SJSA1 (cell line): ENCODE measurements at regions not wholly inside any gene's neighbourhood (a gene's known extent, or its start where the extent isn't known, plus 50 kb on each side); places are given as distances from the start of the nearest gene placed in this dataset.

Experiments
- DNase-seq, 2 experiments: peaks; one replicate each; pipeline ENCODE4 v3.0.0-alpha.2; 2015 to 2020; ENCODE audit warnings: low spot score in 2 of 2, low read depth in 1 of 2
- H3K27ac ChIP-seq: fragments of 250-450 bp; sonication (Bioruptor Pico); 2 replicates; pipeline ENCODE4 v1.5.1; 2020; ENCODE audit warnings: mild to moderate bottlenecking, moderate library complexity
- H3K27me3 ChIP-seq: fragments of 250-450 bp; sonication (Bioruptor Pico); replicated peaks from 2 replicates; pipeline ENCODE4 v1.5.1; 2020; ENCODE audit warnings: mild to moderate bottlenecking, moderate library complexity
- H3K36me3 ChIP-seq: fragments of 250-450 bp; sonication (Bioruptor Pico); 2 replicates; pipeline ENCODE4 v1.5.1; 2020; ENCODE audit warnings: mild to moderate bottlenecking
- H3K4me1 ChIP-seq: fragments of 250-450 bp; sonication (Bioruptor Pico); replicated peaks from 2 replicates; pipeline ENCODE4 v1.6.1; 2021; ENCODE audit warnings: mild to moderate bottlenecking
- H3K4me3 ChIP-seq: fragments of 250-450 bp; sonication (Bioruptor Pico); 2 replicates; pipeline ENCODE4 v1.5.1; 2020; ENCODE audit warnings: mild to moderate bottlenecking
- H3K9me3 ChIP-seq: fragments of 250-450 bp; sonication (Bioruptor Pico); replicated peaks from 2 replicates; pipeline ENCODE4 v1.5.1; 2020; ENCODE audit warnings: mild to moderate bottlenecking

- no peak for DNase-seq
- no peaks in the 10 kb centered on the region for H3K9me3 ChIP-seq
Measured at GRCh38 chr13:76210262-76210661, 574.1 kb downstream of the LMO7 start.

GRCh38 chr13:76198568-76199163 is 562.5 kb downstream of the LMO7 start:
- H3K4me1 ChIP-seq, result no peaks in the 10 kb centered on the region
- H3K9me3 ChIP-seq, result no peaks in the 10 kb centered on the region
- DNase-seq, result no peak
- no peak overlapping the region for H3K27ac ChIP-seq
- no peaks in the 10 kb centered on the region for H3K36me3 ChIP-seq
- H3K27me3 ChIP-seq, result no peaks in the 10 kb centered on the region
- no peak overlapping the region for H3K4me3 ChIP-seq

More at GRCh38 chr13:76210262-76210661, 574.1 kb downstream of the LMO7 start:
- Histone ChIP-seq H3K27me3 (no peaks in the 10 kb centered on the region), H3K4me3 (no peak overlapping the region), H3K27ac (no peak overlapping the region), H3K4me1 (no peaks in the 10 kb centered on the region), H3K36me3 (no peaks in the 10 kb centered on the region)

- DNase-seq, result no peak
- Histone ChIP-seq H3K27ac (no peak overlapping the region), H3K36me3 (no peaks in the 10 kb centered on the region), H3K4me1 (no peaks in the 10 kb centered on the region), H3K4me3 (no peak overlapping the region), H3K9me3 (no peaks in the 10 kb centered on the region), H3K27me3 (no peaks in the 10 kb centered on the region)
Measured at GRCh38 chr13:76189882-76190519, 553.9 kb downstream of the LMO7 start.

- no peak for DNase-seq
- H3K27me3 ChIP-seq, result no peaks in the 10 kb centered on the region
Measured at GRCh38 chr13:76175961-76176725, 540.0 kb downstream of the LMO7 start.

GRCh38 chr13:76168661-76169060 is 532.5 kb downstream of the LMO7 start:
- no peaks in the 10 kb centered on the region for H3K4me1 ChIP-seq
- DNase-seq, result no peak
- no peak overlapping the region for H3K4me3 ChIP-seq
- no peaks in the 10 kb centered on the region for H3K9me3 ChIP-seq
- H3K27ac ChIP-seq, result no peak overlapping the region
- no peaks in the 10 kb centered on the region for H3K36me3 ChIP-seq
- H3K27me3 ChIP-seq, result no peaks in the 10 kb centered on the region

More at GRCh38 chr13:76175961-76176725, 540.0 kb downstream of the LMO7 start:
- Histone ChIP-seq H3K36me3 (no peaks in the 10 kb centered on the region), H3K4me1 (no peaks in the 10 kb centered on the region), H3K27ac (no peak overlapping the region), H3K4me3 (no peak overlapping the region), H3K9me3 (no peaks in the 10 kb centered on the region)

GRCh38 chr13:76164290-76164689 is 528.2 kb downstream of the LMO7 start:
- Histone ChIP-seq H3K27me3 (no peaks in the 10 kb centered on the region), H3K36me3 (no peaks in the 10 kb centered on the region), H3K9me3 (no peaks in the 10 kb centered on the region), H3K27ac (no peak overlapping the region), H3K4me1 (no peaks in the 10 kb centered on the region), H3K4me3 (no peak overlapping the region)
- DNase-seq, result no peak

- DNase-seq, result no peak
- Histone ChIP-seq H3K4me3 (no peak overlapping the region), H3K9me3 (no peaks in the 10 kb centered on the region), H3K27ac (no peak overlapping the region), H3K27me3 (no peaks in the 10 kb centered on the region), H3K36me3 (no peaks in the 10 kb centered on the region), H3K4me1 (no peaks in the 10 kb centered on the region)
Measured at GRCh38 chr13:76163761-76164160, 527.6 kb downstream of the LMO7 start.

- H3K4me3 ChIP-seq, result no peak overlapping the region
- no peak overlapping the region for H3K27ac ChIP-seq
- DNase-seq, result no peak
- H3K36me3 ChIP-seq, result no peaks in the 10 kb centered on the region
- no peaks in the 10 kb centered on the region for H3K4me1 ChIP-seq
- no peaks in the 10 kb centered on the region for H3K27me3 ChIP-seq
- no peaks in the 10 kb centered on the region for H3K9me3 ChIP-seq
Measured at GRCh38 chr13:76160961-76161925, 525.1 kb downstream of the LMO7 start.

- Histone ChIP-seq H3K9me3 (no peaks in the 10 kb centered on the region), H3K27ac (no peak overlapping the region), H3K36me3 (no peaks in the 10 kb centered on the region), H3K4me1 (no peaks in the 10 kb centered on the region), H3K27me3 (no peaks in the 10 kb centered on the region), H3K4me3 (no peak overlapping the region)
- DNase-seq, result no peak
Measured at GRCh38 chr13:76160506-76160905, 524.4 kb downstream of the LMO7 start.

- DNase-seq, result no peak
- H3K4me1 ChIP-seq, result no peaks in the 10 kb centered on the region
- H3K27me3 ChIP-seq, result no peaks in the 10 kb centered on the region
- H3K27ac ChIP-seq, result no peak overlapping the region
- no peaks in the 10 kb centered on the region for H3K36me3 ChIP-seq
- no peaks in the 10 kb centered on the region for H3K9me3 ChIP-seq
- no peak overlapping the region for H3K4me3 ChIP-seq
Measured at GRCh38 chr13:76157926-76158325, 521.8 kb downstream of the LMO7 start.

GRCh38 chr13:76153239-76153638 is 517.1 kb downstream of the LMO7 start:
- no peaks in the 10 kb centered on the region for H3K36me3 ChIP-seq
- no peaks in the 10 kb centered on the region for H3K9me3 ChIP-seq
- no peak overlapping the region for H3K27ac ChIP-seq
- H3K4me3 ChIP-seq, result no peak overlapping the region
- no peak for DNase-seq
- no peaks in the 10 kb centered on the region for H3K4me1 ChIP-seq
- no peaks in the 10 kb centered on the region for H3K27me3 ChIP-seq

- no peak for DNase-seq
- Histone ChIP-seq H3K4me1 (no peaks in the 10 kb centered on the region), H3K27me3 (no peaks in the 10 kb centered on the region), H3K9me3 (no peaks in the 10 kb centered on the region), H3K36me3 (no peaks in the 10 kb centered on the region), H3K4me3 (no peak overlapping the region), H3K27ac (no peak overlapping the region)
Measured at GRCh38 chr13:76148926-76149325, 512.8 kb downstream of the LMO7 start.

GRCh38 chr13:76148374-76148773 is 512.2 kb downstream of the LMO7 start:
- DNase-seq, result no peak

More at GRCh38 chr13:76148374-76148773, 512.2 kb downstream of the LMO7 start:
- no peaks in the 10 kb centered on the region for H3K27me3 ChIP-seq
- H3K4me3 ChIP-seq, result no peak overlapping the region
- H3K27ac ChIP-seq, result no peak overlapping the region
- no peaks in the 10 kb centered on the region for H3K9me3 ChIP-seq
- H3K36me3 ChIP-seq, result no peaks in the 10 kb centered on the region
- H3K4me1 ChIP-seq, result no peaks in the 10 kb centered on the region
